NCI-H2196 (cell line): ENCODE measurements at regions not wholly inside any gene's neighbourhood (a gene's known extent, or its start where the extent isn't known, plus 50 kb on each side); places are given as distances from the start of the nearest gene placed in this dataset.

Experiments
- DNase-seq: peaks from one replicate; lab custom pipeline; 2025; ENCODE audit not compliant: unreplicated experiment; lab: John Stamatoyannopoulos, UW

DNA sequence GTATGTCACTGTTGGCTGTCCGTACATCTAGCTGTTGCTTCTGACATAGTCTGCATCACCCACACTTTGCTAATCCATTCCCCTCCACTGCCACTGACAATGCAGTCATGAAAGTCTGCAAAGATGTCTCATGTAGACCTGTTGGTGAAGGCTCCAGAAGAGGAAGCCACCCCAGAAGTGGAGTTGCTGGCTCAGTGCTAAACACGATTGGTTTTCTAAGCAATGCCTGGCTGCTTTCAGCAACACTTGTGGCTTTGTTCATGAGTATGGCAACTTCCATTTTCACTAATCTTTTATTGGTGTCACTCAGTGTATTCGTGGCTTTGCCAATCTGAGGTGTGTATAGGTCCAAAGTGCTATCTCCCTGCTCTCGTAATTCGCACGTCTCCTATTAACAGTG lies 288.1 kb downstream of the GADD45G start:
- DNase-seq, result no peak

GRCh38 chr9:89893886-89894285 lies 289.1 kb downstream of the GADD45G start:
- DNase-seq, result no peak

DNA sequence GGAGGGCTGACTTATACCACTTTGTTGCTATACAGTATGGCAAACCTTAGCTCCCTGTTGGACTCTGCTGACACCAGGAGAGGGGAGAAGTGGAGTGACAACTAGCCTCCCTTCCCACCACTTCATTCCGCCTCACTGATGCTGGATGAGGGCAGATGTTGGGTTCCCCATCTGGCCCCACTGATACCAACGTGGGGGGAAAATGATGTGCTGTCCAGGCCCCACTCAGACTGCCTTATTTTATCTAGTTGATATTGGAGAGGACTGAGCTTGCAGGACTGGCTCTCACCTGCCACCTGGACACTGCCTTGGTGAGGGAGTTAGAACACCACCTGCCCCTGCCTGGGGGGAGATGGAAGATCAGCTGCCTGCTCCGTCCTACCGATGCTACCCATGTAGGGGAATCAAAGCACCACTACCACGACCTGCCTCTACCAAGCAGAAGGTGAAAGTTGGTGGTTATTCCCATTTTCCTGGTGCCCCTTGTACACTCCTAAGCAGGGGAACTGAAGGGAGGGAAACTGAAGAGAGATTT lies 292.1 kb downstream of the GADD45G start:
- no peak for DNase-seq

DNA sequence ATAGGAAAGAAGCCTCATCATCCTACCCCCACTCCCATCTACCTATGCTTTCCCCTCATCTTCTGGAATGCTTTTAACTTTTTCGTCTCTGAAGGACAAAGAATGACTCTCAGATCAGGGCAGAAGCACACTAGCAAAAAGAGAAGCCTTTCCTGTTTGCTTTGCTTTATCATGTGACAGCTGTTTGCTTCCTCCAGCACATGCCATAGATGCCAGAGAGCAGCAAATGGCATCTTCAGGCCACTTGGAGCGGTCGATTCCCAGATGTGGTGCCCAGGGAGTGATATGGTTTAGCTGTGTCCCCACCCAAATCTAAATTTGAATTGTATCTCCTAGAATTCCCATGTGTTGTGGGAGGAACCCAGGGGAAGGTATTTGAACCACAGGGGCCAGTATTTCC lies 294.8 kb downstream of the GADD45G start:
- DNase-seq, result no peak

GRCh38 chr9:89901920-89902319 lies 297.1 kb downstream of the GADD45G start:
- no peak for DNase-seq

GRCh38 chr9:89902450-89903140 lies 297.8 kb downstream of the GADD45G start:
- DNase-seq, result no peak

DNA sequence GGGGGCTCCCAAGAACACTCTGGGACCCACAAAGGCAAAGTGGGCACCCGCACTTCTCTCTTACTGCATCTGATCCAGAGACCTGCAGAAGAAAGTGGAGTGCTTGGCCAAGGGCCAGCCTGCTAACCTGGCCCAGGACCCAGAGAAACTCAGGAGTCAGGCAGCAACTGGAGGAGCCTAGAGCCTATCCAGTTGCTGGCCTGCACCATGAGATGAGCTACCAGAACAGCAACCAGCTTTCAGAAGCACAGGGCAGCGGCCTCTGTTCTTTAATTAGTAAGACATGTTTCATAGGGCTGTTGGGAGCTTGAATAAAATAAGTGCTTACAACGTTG lies 298.3 kb downstream of the GADD45G start:
- no peak for DNase-seq

GRCh38 chr9:89905606-89906338 lies 301.0 kb downstream of the GADD45G start:
- DNase-seq, result no peak

GRCh38 chr9:89911721-89912604 lies 307.2 kb downstream of the GADD45G start:
- DNase-seq, result no peak

DNA sequence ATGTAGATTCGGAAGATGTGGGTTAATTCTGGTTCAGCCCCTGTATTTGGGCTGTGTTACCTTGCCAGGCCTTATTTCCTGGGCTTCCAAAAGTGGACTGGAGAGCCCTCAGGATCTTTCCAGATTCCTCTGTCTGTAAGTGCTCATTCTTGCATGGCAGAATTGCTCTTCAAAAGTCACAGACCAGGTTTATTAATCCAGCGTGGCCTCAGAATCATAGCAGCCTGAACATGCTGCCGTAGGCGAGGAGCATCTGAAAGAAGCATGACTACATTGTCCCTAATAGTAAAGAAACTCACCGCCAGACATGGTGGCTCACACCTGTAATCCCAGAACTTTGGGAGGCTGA lies 307.8 kb downstream of the GADD45G start:
- no peak for DNase-seq

DNA sequence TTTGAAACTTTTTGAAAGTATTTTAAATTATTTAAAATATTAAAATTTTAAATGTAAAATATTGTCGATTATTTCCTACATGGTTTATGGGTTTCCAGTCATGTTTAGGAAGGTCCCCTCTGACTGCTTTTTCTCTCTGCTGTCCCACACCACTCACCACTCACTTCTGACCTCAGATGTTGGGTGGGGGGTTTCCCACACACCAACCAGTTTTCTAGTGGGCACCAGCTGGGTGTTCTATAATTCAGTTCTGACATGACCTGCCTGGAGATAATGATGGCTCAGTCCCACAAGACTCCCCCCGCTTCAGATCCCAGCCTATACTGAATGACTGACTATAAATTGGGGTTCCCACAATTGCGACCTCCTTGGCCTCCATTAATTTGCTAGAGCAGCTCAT lies 310.4 kb downstream of the GADD45G start:
- DNase-seq, result no peak

- no peak for DNase-seq
Measured at GRCh38 chr9:89916001-89916597, 311.3 kb downstream of the GADD45G start.

DNA sequence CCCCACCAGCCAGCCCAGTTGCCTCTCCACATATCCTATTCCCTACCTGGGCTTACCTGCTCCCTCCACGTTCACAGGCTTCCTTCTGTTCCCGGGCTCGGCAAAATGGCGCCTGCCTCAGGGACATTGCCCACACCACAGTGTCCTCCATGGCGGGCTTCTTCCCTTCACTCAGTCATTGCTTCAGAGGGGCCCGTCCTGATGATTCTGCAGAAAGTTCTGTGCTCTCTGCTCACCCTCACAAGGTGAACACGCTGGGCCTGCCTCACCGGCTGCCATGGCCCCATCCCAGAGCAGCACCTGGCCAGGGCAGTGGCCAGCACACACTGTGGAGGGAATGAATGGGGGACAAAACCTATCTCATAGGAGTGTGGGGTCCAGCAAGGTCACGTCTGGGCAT lies 313.0 kb downstream of the GADD45G start:
- no peak for DNase-seq

DNA sequence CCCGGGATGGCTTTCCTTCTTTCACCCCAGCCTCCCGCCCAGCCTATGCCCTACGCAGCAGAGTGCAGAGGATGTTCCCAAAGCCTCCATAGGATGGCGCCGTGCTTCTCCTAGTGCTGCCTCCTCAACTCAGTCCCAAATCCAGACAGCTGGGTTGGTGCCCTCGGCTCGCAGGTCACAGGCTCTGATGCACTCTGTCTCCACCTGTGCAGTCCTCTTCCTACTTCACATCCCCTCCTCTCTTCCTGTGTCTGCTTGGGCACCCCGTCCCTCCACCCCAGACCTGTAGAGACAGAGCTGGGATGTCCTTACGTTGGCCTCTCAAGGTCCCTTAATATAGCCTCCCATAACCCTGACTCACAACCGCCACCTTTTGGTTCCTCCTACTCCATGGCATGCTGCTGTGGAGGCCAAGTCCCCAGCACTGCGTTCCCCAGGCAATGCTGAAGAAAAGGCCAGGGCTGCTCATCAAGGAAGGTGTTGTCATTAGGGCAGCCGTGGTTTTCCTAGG lies 314.4 kb downstream of the GADD45G start:
- DNase-seq, result no peak

DNA sequence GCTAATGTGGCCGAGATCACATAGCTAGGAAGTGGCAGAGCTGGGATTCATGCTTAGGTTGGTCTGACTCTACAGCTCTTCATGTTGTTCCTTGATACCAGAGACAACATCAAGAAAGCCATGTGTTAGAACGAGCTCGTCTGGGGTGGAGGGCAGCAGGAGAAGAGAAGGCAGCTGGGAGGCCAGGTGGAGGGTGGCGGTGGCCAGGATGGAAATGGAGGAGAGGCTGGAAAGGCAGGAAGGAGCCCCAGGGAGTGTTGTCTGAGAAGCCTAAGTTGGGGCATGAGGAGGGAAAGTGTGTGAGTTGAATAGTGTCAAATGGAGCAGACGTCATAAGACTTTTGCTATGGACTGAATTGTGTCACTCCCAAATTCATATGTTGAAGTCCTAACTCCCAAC lies 315.3 kb downstream of the GADD45G start:
- DNase-seq, result no peak

DNA sequence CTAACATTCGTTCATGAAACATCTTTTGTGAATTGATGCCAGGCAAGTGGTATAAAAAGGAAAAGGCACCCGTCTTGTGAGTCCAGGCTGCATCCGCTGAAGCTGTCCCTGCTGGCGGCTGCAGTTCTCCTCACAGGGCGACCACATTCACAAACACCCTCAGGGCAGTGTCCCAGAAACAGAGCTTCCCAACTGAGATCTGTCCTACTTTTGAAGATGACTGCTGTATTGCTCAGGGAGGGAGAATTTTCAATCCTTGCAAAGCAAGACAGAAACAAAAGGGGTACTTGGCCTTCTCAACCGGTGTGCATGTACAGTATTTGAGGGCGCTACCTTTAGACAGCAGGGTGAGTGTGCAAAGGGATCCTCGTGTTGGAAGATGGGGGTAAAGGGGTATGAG lies 316.1 kb downstream of the GADD45G start:
- DNase-seq, result no peak

GRCh38 chr9:89922099-89922498 lies 317.3 kb downstream of the GADD45G start:
- no peak for DNase-seq

- DNase-seq, result no peak
Measured at GRCh38 chr9:89923174-89923573, 318.4 kb downstream of the GADD45G start.

DNA sequence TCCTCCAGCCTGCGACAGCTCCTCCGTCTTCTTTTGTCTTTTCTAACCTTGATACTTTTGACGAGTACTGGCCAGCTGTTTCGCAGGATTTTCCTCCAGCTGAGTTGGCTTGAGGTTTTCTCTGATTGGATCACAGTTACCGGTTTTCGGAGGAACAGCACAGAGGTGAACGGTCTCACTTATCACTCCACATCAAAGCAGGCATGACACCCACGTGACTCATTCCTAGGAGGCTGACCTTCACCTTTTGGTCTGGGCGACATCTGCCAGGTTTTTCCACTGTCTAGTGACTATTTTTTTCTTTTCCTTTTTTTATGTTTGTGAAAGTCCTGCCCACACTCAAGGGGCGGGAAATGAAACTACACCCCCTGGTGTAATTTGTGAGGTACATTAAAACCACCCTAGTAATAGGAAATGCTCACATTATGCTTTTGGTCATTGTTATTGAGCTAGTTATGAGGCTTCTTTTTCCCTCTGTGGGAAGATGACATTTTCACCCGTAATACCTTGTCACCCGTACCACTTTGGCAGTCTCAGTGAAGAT lies 319.2 kb downstream of the GADD45G start:
- DNase-seq, result no peak

- DNase-seq, result no peak
Measured at GRCh38 chr9:89924611-89925010, 319.8 kb downstream of the GADD45G start.

DNA sequence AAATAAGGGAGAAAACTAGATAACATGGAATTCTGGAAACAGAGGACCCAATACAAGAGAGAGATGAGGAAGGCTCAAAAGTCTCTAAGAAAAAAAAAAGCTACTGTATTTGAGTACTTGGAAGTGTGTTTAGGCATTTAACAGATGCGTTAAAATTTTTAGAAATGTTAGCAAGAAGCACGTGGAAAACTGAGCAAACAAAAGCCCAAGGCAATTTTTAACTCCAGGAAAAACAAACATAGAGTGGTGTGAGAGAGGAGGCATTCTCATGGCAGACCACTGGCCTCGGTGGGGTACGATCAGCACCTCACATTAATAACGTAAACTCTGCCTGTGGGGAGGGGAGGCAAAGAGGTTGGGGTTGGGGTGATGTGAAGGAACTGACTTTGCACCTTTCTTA lies 321.4 kb downstream of the GADD45G start:
- DNase-seq, result no peak
